ENCODE measurements at regions not wholly inside any gene's neighbourhood (a gene's known extent, or its start where the extent isn't known, plus 50 kb on each side); places are given as distances from the start of the nearest gene placed in this dataset.
"Not testable (repeated sequence)": the region's sequence is repeated elsewhere in the genome, so short reads cannot be mapped to it uniquely, and the experiment has no call there.

- H3K4me3 ChIP-seq (replicated peaks in 1 of 2; ENCODE audit: low read depth in 2 of 2, low read length in 2 of 2) = no peak overlapping the region
- no peak for TF ChIP-seq CTCF (IDR thresholded peaks at IDR 0.05; ENCODE audit: low read depth, low read length)
- no peak for DNase-seq (ENCODE audit: low read depth in 2 of 2)
Observed at GRCh38 chr17:52895272-52895671, 736.8 kb upstream of the CA10 start.

GRCh38 chr17:52892334-52892733, 733.8 kb upstream of the CA10 start:
- no peak overlapping the region for H3K4me3 ChIP-seq (replicated peaks in 1 of 2; ENCODE audit: low read depth in 2 of 2, low read length in 2 of 2)
- TF ChIP-seq CTCF (IDR thresholded peaks at IDR 0.05; ENCODE audit: low read depth, low read length) = no peak
- no peak for DNase-seq (ENCODE audit: low read depth in 2 of 2)

DNA sequence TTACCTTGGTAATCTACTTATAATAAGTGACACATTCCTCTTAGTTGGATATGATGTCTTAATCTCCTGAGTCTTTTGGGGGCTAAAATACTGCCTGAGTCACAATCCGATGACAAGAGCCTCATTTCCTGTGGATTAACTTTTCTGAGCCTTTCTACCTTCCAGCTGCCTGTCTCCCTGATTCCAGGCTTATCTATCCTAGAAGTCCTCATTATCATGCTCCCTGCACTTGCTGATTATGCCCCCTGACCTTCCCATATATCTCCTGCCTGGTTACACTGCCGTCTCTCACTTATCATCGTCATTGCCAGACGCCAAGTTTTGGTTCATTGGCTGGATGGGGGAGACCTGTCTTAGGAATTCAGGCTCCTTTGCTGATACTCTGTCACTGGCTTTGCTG, 727.4 kb upstream of the CA10 start:
- TF ChIP-seq CTCF (IDR thresholded peaks at IDR 0.05; ENCODE audit: low read depth, low read length) = no peak
- DNase-seq (ENCODE audit: low read depth in 2 of 2) = no peak
- H3K4me3 ChIP-seq (replicated peaks in 1 of 2; ENCODE audit: low read depth in 2 of 2, low read length in 2 of 2) = no peak overlapping the region

- DNase-seq (ENCODE audit: low read depth in 2 of 2) = not testable (repeated sequence)
Observed at GRCh38 chr17:52883907-52884491, 725.5 kb upstream of the CA10 start.

DNA sequence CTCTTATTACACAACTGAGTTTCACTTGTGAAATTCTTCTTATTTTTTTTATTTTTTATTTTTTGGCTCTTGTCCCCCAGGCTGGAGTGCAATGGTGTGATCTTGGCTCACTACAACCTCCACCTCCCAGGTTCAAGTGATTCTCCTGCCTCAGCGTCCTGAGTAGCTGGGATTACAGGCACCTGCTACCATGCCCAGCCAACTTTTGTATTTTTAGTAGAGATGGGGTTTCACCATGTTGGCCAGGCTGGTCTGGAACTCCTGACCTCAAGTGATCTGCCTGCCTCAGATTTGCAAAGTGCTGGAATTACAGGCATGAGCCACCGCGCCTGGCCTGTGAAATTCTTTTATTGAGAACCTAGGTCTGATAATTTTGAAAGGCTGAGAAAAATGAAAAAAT, 688.3 kb upstream of the CA10 start:
- not testable (repeated sequence) for DNase-seq (ENCODE audit: low read depth in 2 of 2); H3K4me3 ChIP-seq (replicated peaks in 1 of 2; ENCODE audit: low read depth in 2 of 2, low read length in 2 of 2)

More at GRCh38 chr17:52883907-52884491, 725.5 kb upstream of the CA10 start:
- not testable (repeated sequence) for H3K4me3 ChIP-seq (replicated peaks in 1 of 2; ENCODE audit: low read depth in 2 of 2, low read length in 2 of 2)

GRCh38 chr17:52841971-52842370, 683.5 kb upstream of the CA10 start:
- TF ChIP-seq CTCF (IDR thresholded peaks at IDR 0.05; ENCODE audit: low read depth, low read length) = no peak
- DNase-seq (ENCODE audit: low read depth in 2 of 2) = no peak
- H3K4me3 ChIP-seq (replicated peaks in 1 of 2; ENCODE audit: low read depth in 2 of 2, low read length in 2 of 2) = no peak overlapping the region

- DNase-seq (ENCODE audit: low read depth in 2 of 2) = no peak
- H3K4me3 ChIP-seq (replicated peaks in 1 of 2; ENCODE audit: low read depth in 2 of 2, low read length in 2 of 2) = no peak overlapping the region
- TF ChIP-seq CTCF (IDR thresholded peaks at IDR 0.05; ENCODE audit: low read depth, low read length) = no peak
Observed at GRCh38 chr17:52837492-52837891, 679.0 kb upstream of the CA10 start.

GRCh38 chr17:52831536-52831935, 673.0 kb upstream of the CA10 start:
- no peak for DNase-seq (ENCODE audit: low read depth in 2 of 2)
- no peak for TF ChIP-seq CTCF (IDR thresholded peaks at IDR 0.05; ENCODE audit: low read depth, low read length)

More at GRCh38 chr17:52831536-52831935, 673.0 kb upstream of the CA10 start:
- H3K4me3 ChIP-seq (replicated peaks in 1 of 2; ENCODE audit: low read depth in 2 of 2, low read length in 2 of 2) = no peak overlapping the region

Data from cardiac fibroblast (primary cell).